Mucosa of descending colon (tissue), 3 donors: ENCODE measurements at regions not wholly inside any gene's neighbourhood (a gene's known extent, or its start where the extent isn't known, plus 50 kb on each side); places are given as distances from the start of the nearest gene placed in this dataset.
A peak's percentile ranks its signal among the peaks of the same experiment; 100 is the strongest.
"Not testable (repeated sequence)": the region's sequence is repeated elsewhere in the genome, so short reads cannot be mapped to it uniquely, and the experiment has no call there.

Source experiments
- ATAC-seq: fragments of 200-7000 bp; cut with Tn5 transposase; one replicate; pipeline ENCODE4 v1.9.1; 2020; ENCODE audit warnings: mild to moderate bottlenecking, moderate library complexity
- DNase-seq, 3 donors: peaks; one replicate each; pipeline ENCODE4 v3.0.0-alpha.2; 2020
- H3K36me3 ChIP-seq: fragments of 200-600 bp; one replicate; pipeline ENCODE4 v1.8.0; 2021; ENCODE audit warnings: low read depth, mild to moderate bottlenecking
- H3K4me1 ChIP-seq: fragments of 200-600 bp; one replicate; pipeline ENCODE4 v1.8.0; 2021; ENCODE audit warnings: low read depth, mild to moderate bottlenecking
- H3K4me3 ChIP-seq: fragments of 200-600 bp; one replicate; pipeline ENCODE4 v1.8.0; 2021; ENCODE audit warnings: mild to moderate bottlenecking
- H3K9me3 ChIP-seq: fragments of 200-600 bp; one replicate; pipeline ENCODE4 v1.8.0; 2021; ENCODE audit warnings: mild to moderate bottlenecking
- intact Hi-C, 2 donors: fragments of 100-400 bp; cut with DNase I in 1 of 2; cut with micrococcal nuclease in 1 of 2; formaldehyde crosslinking; loops; one replicate each; pipeline versions ENCODE4 v1.11.0 to v1.11.1; 2022; cut with DNase I, micrococcal nuclease
- donor health status: DM: no; HTN: no; CAD: no; lungs with moderate emphysema.
- donor health status: DM: no; HTN: no; CAD: no.
- donor health status: DM: no; HTN: yes; CAD: no.

- H3K9me3 ChIP-seq, H3K36me3 ChIP-seq, intact Hi-C loops, H3K4me3 ChIP-seq, ATAC-seq, H3K4me1 ChIP-seq: not testable (repeated sequence)
- DNase-seq: peak in 2 of 3 donors; percentile 21 to 25
Measured at GRCh38 chr12:31162896-31163560, 89.4 kb downstream of the DDX11 start.

GRCh38 chr12:31174293-31174692 lies 100.6 kb downstream of the DDX11 start:
- DNase-seq, intact Hi-C loops: not testable (repeated sequence)

GRCh38 chr12:31177514-31177913 lies 103.9 kb downstream of the DDX11 start:
- H3K9me3 ChIP-seq, H3K4me1 ChIP-seq, intact Hi-C loops, DNase-seq, H3K4me3 ChIP-seq, H3K36me3 ChIP-seq, ATAC-seq: not testable (repeated sequence)

More at GRCh38 chr12:31174293-31174692, 100.6 kb downstream of the DDX11 start:
- not testable (repeated sequence) for H3K36me3 ChIP-seq, ATAC-seq, H3K4me3 ChIP-seq, H3K4me1 ChIP-seq, H3K9me3 ChIP-seq

- intact Hi-C loops, H3K36me3 ChIP-seq, ATAC-seq, H3K4me1 ChIP-seq, DNase-seq, H3K9me3 ChIP-seq, H3K4me3 ChIP-seq: not testable (repeated sequence)
Measured at GRCh38 chr12:31178875-31179274, 105.2 kb downstream of the DDX11 start.

GRCh38 chr12:31179627-31180237 lies 106.1 kb downstream of the DDX11 start:
- H3K9me3 ChIP-seq, H3K36me3 ChIP-seq, ATAC-seq, H3K4me1 ChIP-seq, intact Hi-C loops, H3K4me3 ChIP-seq, DNase-seq: not testable (repeated sequence)

- H3K9me3 ChIP-seq, DNase-seq, intact Hi-C loops, H3K4me3 ChIP-seq, H3K4me1 ChIP-seq, H3K36me3 ChIP-seq, ATAC-seq: not testable (repeated sequence)
Measured at GRCh38 chr12:31182571-31182970, 108.9 kb downstream of the DDX11 start.

GRCh38 chr12:31183107-31183506 lies 109.4 kb downstream of the DDX11 start:
- H3K4me1 ChIP-seq, H3K4me3 ChIP-seq, intact Hi-C loops, ATAC-seq, H3K9me3 ChIP-seq, DNase-seq, H3K36me3 ChIP-seq: not testable (repeated sequence)

GRCh38 chr12:31183899-31184298 lies 110.2 kb downstream of the DDX11 start:
- ATAC-seq, DNase-seq, H3K9me3 ChIP-seq, H3K4me3 ChIP-seq, H3K4me1 ChIP-seq, intact Hi-C loops, H3K36me3 ChIP-seq: not testable (repeated sequence)

- ATAC-seq, intact Hi-C loops, H3K4me1 ChIP-seq, H3K36me3 ChIP-seq, H3K9me3 ChIP-seq, H3K4me3 ChIP-seq, DNase-seq: not testable (repeated sequence)
Measured at GRCh38 chr12:31184667-31185066, 111.0 kb downstream of the DDX11 start.

- DNase-seq, H3K36me3 ChIP-seq, intact Hi-C loops, ATAC-seq, H3K4me1 ChIP-seq, H3K4me3 ChIP-seq, H3K9me3 ChIP-seq: not testable (repeated sequence)
Measured at GRCh38 chr12:31192689-31193088, 119.0 kb downstream of the DDX11 start.

GRCh38 chr12:31195620-31196019 lies 122.0 kb downstream of the DDX11 start:
- intact Hi-C loops, H3K9me3 ChIP-seq, DNase-seq, H3K4me1 ChIP-seq, H3K4me3 ChIP-seq, H3K36me3 ChIP-seq: not testable (repeated sequence)
- peak; percentile 42 for ATAC-seq

- ATAC-seq, H3K4me3 ChIP-seq, DNase-seq, H3K9me3 ChIP-seq, H3K36me3 ChIP-seq, H3K4me1 ChIP-seq, intact Hi-C loops: not testable (repeated sequence)
Measured at GRCh38 chr12:31199476-31199875, 125.8 kb downstream of the DDX11 start.
